Sigmoid colon (tissue), 6 donors: ENCODE measurements at regions not wholly inside any gene's neighbourhood (a gene's known extent, or its start where the extent isn't known, plus 50 kb on each side); places are given as distances from the start of the nearest gene placed in this dataset.
"Not testable (repeated sequence)": the region's sequence is repeated elsewhere in the genome, so short reads cannot be mapped to it uniquely, and the experiment has no call there.

Experiments used
- DNase-seq: peaks from one replicate; pipeline ENCODE4 v3.0.0-alpha.2; 2019
- H3K27ac ChIP-seq, 4 donors: fragments of 200-600 bp; sonication (generic); one replicate each; pipeline ENCODE4 v1.5.1; 2016 to 2019; ENCODE audit warnings: mild to moderate bottlenecking in 1 of 4
- H3K27me3 ChIP-seq, 3 donors: fragments of 200-600 bp; sonication (generic); one replicate each; pipeline ENCODE4 v1.5.1; 2019; ENCODE audit warnings: mild to moderate bottlenecking in 1 of 3
- H3K36me3 ChIP-seq, 4 donors: fragments of 200-600 bp; sonication (generic); one replicate each; pipeline ENCODE4 v1.5.1; 2016 to 2019
- H3K4me1 ChIP-seq, 4 donors: fragments of 200-600 bp; sonication (generic); one replicate each; pipeline ENCODE4 v1.5.1; 2017 to 2019
- H3K4me3 ChIP-seq, 4 donors: fragments of 200-600 bp; sonication (generic); one replicate each; pipeline ENCODE4 v1.5.1; 2017 to 2019; ENCODE audit warnings: mild to moderate bottlenecking in 2 of 4, moderate library complexity in 1 of 4
- H3K9me3 ChIP-seq, 4 donors: fragments of 200-600 bp in 3 of 4; sonication (generic) in 3 of 4; one replicate each; pipeline versions ENCODE4 v1.5.1 to v1.6.1; 2013 to 2019
- WGBS, 2 donors: extraction: QIAGEN DNeasy Blood & Tissue Kit; methylation state at CpG; one replicate each; pipeline ENCODE4 v1.1.7; 2013; 5-methylcytosine and 5-hydroxymethylcytosine counted together
- intact Hi-C: fragments of 100-400 bp; cut with DNase I; formaldehyde crosslinking; loops from one replicate; pipeline ENCODE4 v1.15.1; 2023
- donor health status: healthy with polysubstance abuse.
- donor health status: healthy.

GRCh38 chr1:206357962-206358361 is 112.3 kb upstream of the IKBKE start:
- H3K4me3 ChIP-seq, H3K27ac ChIP-seq, H3K36me3 ChIP-seq, H3K27me3 ChIP-seq, intact Hi-C loops, H3K9me3 ChIP-seq, DNase-seq, H3K4me1 ChIP-seq: not testable (repeated sequence)
- 71 to 93% methylated on average over 1 of the region's 3 CpGs for WGBS, 2 donors

- H3K27me3 ChIP-seq, H3K36me3 ChIP-seq, H3K4me1 ChIP-seq, H3K27ac ChIP-seq, intact Hi-C loops, H3K4me3 ChIP-seq, H3K9me3 ChIP-seq, DNase-seq: not testable (repeated sequence)
- 90 to 98% methylated on average over 2 of the region's 3 CpGs for WGBS, 2 donors
Measured at GRCh38 chr1:206358771-206359170, 111.5 kb upstream of the IKBKE start.

GRCh38 chr1:206359377-206359776 is 110.9 kb upstream of the IKBKE start:
- DNase-seq, H3K27me3 ChIP-seq, intact Hi-C loops, H3K4me3 ChIP-seq, H3K36me3 ChIP-seq, H3K27ac ChIP-seq, H3K9me3 ChIP-seq, H3K4me1 ChIP-seq: not testable (repeated sequence)

GRCh38 chr1:206361978-206362543 is 108.2 kb upstream of the IKBKE start:
- H3K4me3 ChIP-seq, H3K9me3 ChIP-seq, H3K27me3 ChIP-seq, H3K36me3 ChIP-seq, H3K27ac ChIP-seq, DNase-seq, intact Hi-C loops, H3K4me1 ChIP-seq: not testable (repeated sequence)
- 84 to 86% methylated on average over 1 of the region's 3 CpGs for WGBS, 2 donors

- intact Hi-C loops, H3K27ac ChIP-seq, H3K4me1 ChIP-seq, H3K4me3 ChIP-seq, H3K9me3 ChIP-seq, H3K27me3 ChIP-seq, DNase-seq, H3K36me3 ChIP-seq: not testable (repeated sequence)
- WGBS, 2 donors, result 75 to 96% methylated on average over 3 of the region's 3 CpGs
Measured at GRCh38 chr1:206362994-206363393, 107.3 kb upstream of the IKBKE start.

- H3K9me3 ChIP-seq, H3K27ac ChIP-seq, H3K36me3 ChIP-seq, H3K4me1 ChIP-seq, intact Hi-C loops, H3K4me3 ChIP-seq, H3K27me3 ChIP-seq, DNase-seq: not testable (repeated sequence)
- WGBS, 2 donors, result 88 to 95% methylated on average over 2 to 6 of the region's 6 CpGs
Measured at GRCh38 chr1:206365271-206365670, 105.0 kb upstream of the IKBKE start.

GRCh38 chr1:206366131-206366530 is 104.1 kb upstream of the IKBKE start:
- 96 to 97% methylated on average over 4 of the region's 5 CpGs for WGBS, 2 donors
- DNase-seq, H3K4me3 ChIP-seq, H3K27ac ChIP-seq, H3K27me3 ChIP-seq, H3K4me1 ChIP-seq, H3K9me3 ChIP-seq, intact Hi-C loops, H3K36me3 ChIP-seq: not testable (repeated sequence)

GRCh38 chr1:206366772-206367171 is 103.5 kb upstream of the IKBKE start:
- WGBS, 2 donors, result no CpG with 5 or more reads among the region's 1 CpG
- intact Hi-C loops, result not testable (repeated sequence)

GRCh38 chr1:206367955-206368622 is 102.2 kb upstream of the IKBKE start:
- H3K36me3 ChIP-seq, DNase-seq, H3K9me3 ChIP-seq, intact Hi-C loops, H3K4me1 ChIP-seq, H3K27me3 ChIP-seq, H3K27ac ChIP-seq, H3K4me3 ChIP-seq: not testable (repeated sequence)
- 98% methylated on average over 3 of the region's 6 CpGs for WGBS, 2 donors

More at GRCh38 chr1:206366772-206367171, 103.5 kb upstream of the IKBKE start:
- not testable (repeated sequence) for H3K27ac ChIP-seq, H3K27me3 ChIP-seq, H3K9me3 ChIP-seq, DNase-seq, H3K4me3 ChIP-seq, H3K4me1 ChIP-seq, H3K36me3 ChIP-seq

- intact Hi-C loops, result not testable (repeated sequence)
Measured at GRCh38 chr1:206374725-206375124, 95.6 kb upstream of the IKBKE start.

GRCh38 chr1:206375552-206375951 is 94.7 kb upstream of the IKBKE start:
- H3K4me3 ChIP-seq, H3K27me3 ChIP-seq, H3K4me1 ChIP-seq, H3K9me3 ChIP-seq, DNase-seq, H3K36me3 ChIP-seq, intact Hi-C loops: not testable (repeated sequence)
- WGBS, 2 donors, result 41 to 74% methylated on average over 2 of the region's 3 CpGs
- peak overlapping the region in 1 of 4 donors; percentile 19 for H3K27ac ChIP-seq

More at GRCh38 chr1:206374725-206375124, 95.6 kb upstream of the IKBKE start:
- H3K27me3 ChIP-seq, H3K4me1 ChIP-seq, DNase-seq, H3K36me3 ChIP-seq, H3K4me3 ChIP-seq, H3K27ac ChIP-seq, H3K9me3 ChIP-seq: not testable (repeated sequence)
- no CpG with 5 or more reads among the region's 5 CpGs for WGBS, 2 donors

- H3K27me3 ChIP-seq, H3K27ac ChIP-seq, H3K4me3 ChIP-seq, DNase-seq, H3K36me3 ChIP-seq, H3K9me3 ChIP-seq, H3K4me1 ChIP-seq, intact Hi-C loops: not testable (repeated sequence)
- WGBS, 2 donors, result 97 to 98% methylated on average over 7 of the region's 7 CpGs
Measured at GRCh38 chr1:206378506-206378905, 91.8 kb upstream of the IKBKE start.

GRCh38 chr1:206379245-206379644 is 91.0 kb upstream of the IKBKE start:
- H3K27ac ChIP-seq, H3K9me3 ChIP-seq, intact Hi-C loops, DNase-seq, H3K4me1 ChIP-seq, H3K27me3 ChIP-seq, H3K36me3 ChIP-seq, H3K4me3 ChIP-seq: not testable (repeated sequence)
- WGBS, 2 donors, result no CpG with 5 or more reads among the region's 1 CpG
